NOMO-1 treated with DMSO at 0.1 percent for 48 hours (cell line): ENCODE measurements at regions not wholly inside any gene's neighbourhood (a gene's known extent, or its start where the extent isn't known, plus 50 kb on each side); places are given as distances from the start of the nearest gene placed in this dataset.
"Not testable (repeated sequence)": the region's sequence is repeated elsewhere in the genome, so short reads cannot be mapped to it uniquely, and the experiment has no call there.

Source experiments
- DNase-seq: peaks from one replicate; lab custom pipeline; 2025; ENCODE audit not compliant: unreplicated experiment; lab: John Stamatoyannopoulos, UW

DNA sequence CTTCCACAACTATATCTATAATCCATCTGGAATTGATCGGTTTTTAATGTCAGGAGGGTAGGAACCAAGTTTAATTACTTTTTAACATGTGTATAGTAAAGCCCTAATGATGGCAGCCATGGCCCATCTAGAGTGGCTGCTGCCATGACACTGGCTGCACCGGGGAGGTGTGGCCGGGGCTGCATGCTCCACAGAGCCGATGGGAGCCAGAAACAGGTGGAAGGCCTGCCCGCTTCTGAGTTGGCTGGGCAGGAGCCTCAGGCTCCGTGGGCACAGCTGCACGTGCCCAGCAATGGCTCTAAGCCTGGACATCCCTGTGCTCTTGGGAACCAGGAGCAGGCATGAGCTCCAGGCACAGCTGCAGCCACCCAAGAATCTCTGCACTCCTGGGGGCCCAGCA is 73.0 kb downstream of the GBP6 start:
- no peak for DNase-seq

DNA sequence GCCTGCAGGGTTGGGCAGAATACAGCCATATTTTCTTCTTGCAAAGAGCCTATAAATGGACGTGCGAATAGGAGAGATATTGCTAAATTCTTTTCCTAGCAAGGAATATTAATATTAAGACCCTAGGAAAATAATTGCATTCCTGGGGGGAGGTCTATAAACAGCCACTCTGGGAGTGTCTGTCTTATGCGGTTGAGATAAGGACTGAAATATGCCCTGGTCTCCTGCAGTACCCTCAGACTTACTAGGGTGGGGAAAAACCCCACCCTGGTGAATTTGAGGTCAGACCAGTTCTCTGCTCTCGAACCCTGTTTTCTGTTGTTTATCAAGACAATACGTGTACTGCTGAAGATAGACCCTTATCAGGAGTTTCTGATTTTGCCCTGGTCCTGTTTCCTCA is 74.4 kb downstream of the GBP6 start:
- DNase-seq: not testable (repeated sequence)

DNA sequence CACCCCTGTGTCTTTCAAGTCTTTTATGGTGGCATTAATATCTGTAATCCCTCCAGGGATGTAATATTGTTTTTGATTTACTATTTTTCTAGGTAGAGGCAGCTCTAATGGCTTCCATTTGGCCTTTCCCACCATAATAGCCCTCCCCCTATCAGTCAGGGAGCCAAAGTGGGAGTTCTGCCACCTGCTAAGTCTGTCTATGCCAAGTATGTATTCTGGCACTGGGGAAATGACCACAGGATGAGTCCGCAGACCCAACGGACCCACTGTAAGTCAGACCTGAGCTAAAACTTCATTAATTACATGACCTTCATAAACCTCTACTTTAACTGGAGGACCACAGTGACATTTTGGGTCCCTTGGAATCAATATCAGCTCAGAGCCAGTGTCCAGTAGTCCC is 77.1 kb downstream of the GBP6 start:
- DNase-seq: no peak

DNA sequence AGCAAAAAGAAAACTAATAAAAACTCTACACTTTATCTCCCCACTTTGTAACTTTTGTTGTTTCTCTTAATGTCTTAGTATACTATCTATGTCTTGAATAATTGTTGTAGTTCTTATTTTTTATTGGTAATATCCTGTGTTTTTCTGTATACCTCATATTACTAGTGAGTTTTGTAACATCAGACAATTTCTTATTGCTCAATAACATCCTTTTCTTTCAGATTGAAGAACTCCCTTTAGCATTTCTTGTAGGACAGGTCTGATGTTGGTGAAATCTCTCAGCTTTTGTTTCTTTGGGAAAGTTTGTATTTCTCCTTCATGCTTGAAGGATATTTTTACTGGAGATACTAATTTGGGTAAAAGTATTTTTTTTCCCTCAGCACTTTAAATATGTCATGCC is 79.8 kb upstream of the LRRC8B start:
- DNase-seq: peak; percentile 33

DNA sequence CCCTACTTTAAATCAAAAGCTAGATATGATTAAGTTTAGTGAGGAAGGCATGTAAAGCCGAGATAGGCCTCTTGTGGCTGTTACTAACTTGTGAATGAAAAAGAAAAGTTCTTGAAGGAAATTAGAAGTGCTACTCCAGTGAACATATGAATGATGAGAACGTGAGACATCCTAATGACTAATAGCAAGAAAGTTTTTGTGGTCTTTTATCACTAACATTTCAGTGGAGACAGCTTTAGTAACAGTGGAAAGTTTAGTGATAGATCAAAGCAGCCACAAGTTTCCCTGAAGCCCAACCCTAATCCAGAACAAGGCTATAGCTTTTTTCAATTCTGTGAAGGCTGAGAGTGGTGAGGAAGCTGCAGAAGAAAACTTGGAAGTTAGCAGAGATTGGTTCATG is 73.6 kb upstream of the LRRC8B start:
- no peak for DNase-seq

DNA sequence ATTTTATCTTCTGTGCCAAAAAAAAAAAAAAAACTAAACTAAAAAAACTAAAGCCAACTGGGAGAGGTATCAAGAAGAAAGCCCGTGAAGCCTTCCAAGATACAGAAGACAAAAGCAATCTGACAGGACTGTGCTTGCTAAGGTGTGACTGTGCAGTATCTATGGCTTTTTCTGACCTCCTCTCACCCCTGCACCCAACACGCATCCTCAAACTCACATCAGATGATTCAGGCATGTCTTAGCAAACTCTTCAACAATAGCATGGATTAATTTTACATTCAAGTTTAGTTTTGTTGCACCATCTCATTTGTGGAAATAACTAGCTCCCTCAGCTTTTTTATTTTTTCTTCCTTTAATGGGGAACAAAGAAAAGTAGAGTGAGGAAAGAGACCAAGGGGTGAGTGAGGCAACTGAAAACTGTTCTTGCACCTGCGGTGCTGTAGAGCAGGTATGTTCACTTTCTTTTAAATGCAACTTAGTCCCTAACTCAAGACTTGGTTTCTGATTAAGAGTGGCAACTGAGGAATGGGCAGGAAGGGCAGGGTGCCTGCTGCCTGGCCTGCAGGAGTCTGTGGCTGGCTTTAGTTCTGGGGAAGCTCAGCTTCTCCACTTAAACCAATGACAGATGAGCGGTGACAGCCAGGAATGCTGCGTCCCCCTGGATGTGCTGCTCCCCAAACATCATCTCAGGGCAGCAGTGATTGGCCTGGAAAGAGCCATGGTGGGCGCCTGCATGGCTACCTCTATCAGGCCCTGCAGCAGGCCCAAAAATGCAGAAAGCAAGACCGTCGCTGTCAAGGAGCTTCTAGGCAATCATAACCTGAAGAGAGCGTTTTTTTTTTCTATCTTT is 71.3 kb upstream of the LRRC8B start:
- DNase-seq: no peak

DNA sequence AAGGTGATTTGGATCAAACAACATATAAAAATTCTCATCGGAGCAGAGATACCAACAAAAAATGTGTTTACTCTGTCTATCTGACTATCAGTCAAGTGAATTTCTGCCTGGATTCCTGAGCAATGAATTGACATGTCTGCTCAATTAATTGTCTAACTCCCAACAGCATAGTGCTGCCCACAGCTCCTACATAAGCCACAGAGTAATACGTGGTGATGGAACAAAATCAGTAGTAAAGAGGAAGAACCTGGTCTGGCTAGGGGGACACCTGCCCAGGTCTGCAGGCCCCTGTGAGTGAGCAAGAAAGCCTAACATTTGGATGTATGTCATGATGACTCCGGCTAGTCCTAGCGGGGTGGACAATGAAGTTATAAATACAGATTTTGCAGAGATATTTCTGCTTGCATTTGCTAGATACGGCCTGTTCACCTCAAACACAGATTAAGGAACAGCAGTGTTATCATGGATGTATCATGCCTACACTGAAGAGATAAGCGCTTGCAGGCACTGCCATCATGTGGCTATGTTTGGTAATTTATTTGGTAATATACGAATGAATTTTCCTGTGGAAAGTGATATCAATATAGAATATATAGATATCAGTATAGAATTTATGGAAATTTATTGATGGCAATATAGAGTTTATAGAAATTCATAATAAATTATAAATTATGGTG is 69.6 kb upstream of the LRRC8B start:
- DNase-seq: peak; percentile 69

DNA sequence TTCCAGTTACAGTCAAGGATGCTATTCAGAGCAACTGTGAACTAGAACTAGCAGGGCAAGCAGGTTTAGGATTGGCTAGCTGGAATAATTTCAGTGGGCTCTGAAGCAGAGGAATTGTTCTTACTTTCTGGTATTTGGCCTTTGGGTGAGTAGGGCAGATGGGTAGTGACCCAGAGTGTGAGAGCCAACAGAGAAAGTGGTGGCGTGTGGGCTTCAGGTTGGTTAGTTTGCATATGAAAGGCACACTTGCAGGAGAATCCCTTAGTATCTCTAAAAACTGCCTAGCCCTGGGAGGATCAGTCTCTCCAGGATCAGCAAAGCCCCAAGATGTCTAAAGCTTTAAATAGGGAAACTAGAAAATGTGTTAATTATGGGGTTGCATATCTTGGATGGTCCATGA is 67.6 kb upstream of the LRRC8B start:
- no peak for DNase-seq

DNA sequence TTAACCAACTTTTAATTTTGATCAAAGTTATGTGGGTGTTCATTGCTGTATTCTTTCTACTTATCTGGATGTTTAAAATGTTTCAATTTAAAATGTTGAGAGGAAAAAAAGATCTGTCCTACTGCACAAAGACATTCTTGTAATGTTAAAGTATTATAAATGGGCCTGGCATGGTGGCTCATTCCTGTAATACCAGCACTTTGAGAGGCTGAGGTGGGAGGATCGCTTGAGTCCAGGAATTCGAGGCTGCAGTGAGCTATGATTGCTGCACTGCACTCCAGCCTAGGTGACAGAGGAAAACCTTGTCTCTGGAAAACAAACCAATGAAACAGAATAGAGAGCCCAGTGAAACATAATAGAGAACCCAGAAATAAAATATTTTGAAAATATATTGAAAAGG is 65.5 kb upstream of the LRRC8B start:
- DNase-seq: no peak

DNA sequence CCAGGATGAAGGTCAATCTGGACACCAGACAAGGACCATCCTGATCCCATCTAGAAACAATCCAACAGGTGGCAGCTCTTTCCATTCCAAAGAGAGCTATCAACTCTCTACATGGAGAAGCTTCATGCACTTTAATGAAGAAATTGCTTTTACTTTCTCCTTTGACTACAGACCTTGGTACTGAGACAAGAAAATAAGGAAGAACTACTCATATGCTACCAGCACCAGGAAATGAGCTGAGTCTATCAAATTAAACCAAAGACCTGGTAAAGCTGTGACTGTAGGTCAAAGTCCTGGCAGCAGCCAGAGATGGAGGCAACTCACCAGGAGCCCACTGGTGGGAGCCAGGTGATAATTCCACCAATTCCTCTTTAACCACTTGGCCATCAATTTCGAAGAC is 64.3 kb upstream of the LRRC8B start:
- peak; percentile 49 for DNase-seq

DNA sequence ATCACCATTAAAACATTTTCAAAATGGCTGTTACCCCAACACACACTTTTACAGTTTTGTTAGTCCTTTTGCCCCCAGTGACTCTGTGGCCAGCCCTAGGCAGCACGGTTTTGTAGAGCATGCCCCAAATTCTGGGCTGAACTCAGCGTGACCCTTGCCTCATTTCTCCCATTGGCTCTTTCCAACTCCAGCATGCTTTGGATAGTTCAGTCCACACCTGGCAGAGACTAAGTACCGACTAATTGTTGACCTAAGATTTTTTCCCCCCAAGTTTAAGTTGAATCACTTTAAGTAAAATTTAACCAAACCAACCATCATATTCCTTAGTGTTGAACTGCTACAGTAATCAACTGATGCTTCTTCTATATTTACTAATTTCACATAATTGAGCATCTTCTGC is 62.4 kb upstream of the LRRC8B start:
- no peak for DNase-seq

DNA sequence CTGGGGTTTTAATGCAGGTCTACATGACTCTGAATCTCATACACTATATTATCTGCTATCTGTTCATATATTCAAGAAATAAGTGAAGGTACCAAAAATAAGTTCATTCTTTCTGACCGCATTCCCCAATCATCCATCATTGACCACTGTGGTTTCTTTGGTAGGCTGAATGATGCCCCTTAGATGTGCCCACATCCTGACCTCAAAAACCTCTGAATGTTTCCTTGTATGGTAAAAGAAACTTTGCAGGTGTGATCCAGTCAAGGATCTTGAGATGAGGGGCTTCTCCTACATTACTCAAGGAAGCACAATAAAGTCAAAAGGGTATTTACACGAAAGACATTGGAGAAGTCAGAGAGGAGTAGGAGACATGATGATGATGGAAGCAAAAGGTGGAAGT is 60.6 kb upstream of the LRRC8B start:
- DNase-seq: no peak

DNA sequence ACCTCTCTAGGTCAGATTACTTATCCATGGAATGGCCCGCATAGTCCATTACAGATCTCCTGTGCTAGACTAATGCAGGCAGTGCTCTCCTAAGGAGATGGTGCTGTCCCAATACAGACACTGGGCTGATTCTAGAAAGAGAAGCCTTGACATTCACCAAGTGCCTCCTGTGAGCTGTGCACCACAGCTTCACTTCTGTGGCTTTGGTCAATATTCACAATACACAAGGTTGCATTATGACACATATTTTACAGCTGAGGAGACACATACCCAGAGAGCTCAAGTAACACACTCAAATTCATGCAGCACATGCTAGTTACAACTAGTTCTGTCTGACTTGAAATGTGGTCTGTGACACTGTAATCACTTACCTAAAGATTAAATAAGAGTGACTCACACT is 59.4 kb upstream of the LRRC8B start:
- DNase-seq: peak; percentile 30

DNA sequence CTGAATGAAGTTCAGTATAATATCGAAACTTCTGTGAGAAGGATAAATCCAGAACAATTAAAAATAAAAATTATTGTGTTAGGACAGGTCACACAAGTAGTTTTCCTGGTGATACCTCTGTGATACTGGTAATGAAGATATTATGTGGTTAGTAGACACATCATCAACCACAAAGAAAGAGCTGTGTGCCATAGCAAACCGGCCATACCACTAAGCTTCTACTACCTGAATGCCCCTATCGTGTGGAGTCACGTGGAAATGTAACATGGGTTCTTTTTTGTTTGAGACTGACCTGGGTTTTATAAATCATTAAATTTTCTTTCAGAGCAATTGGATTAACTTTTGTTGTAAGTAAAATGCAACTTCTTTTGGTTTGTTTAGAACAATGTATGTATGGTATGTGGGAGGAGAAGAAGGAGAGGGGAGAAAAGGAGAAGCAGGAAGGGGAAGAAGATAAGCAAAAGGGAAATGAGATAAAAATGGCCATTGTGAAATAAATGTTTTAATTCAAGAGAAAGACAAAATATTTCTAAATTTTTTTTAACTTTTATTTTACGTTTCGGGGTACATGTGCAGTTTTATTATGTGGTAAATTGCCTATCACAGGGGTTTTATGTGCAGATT is 58.2 kb upstream of the LRRC8B start:
- peak; percentile 84 for DNase-seq

DNA sequence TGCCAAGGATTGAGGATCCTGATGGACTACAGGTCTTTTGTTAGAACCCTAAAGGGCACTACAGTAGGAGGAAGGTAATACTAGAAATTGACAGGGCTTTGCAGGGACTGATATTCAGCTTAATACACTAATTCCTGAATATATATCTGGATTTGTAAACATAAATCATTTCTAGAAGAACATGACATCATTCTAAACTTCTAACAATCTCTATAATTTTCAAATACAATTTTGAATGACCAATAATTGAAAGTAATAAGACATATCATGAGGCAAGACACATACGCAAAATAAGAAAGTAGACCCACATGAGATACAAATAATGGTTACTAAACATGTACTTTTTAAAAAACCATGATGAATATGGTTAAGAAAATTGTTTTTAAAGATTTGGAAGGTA is 52.4 kb upstream of the LRRC8B start:
- no peak for DNase-seq

DNA sequence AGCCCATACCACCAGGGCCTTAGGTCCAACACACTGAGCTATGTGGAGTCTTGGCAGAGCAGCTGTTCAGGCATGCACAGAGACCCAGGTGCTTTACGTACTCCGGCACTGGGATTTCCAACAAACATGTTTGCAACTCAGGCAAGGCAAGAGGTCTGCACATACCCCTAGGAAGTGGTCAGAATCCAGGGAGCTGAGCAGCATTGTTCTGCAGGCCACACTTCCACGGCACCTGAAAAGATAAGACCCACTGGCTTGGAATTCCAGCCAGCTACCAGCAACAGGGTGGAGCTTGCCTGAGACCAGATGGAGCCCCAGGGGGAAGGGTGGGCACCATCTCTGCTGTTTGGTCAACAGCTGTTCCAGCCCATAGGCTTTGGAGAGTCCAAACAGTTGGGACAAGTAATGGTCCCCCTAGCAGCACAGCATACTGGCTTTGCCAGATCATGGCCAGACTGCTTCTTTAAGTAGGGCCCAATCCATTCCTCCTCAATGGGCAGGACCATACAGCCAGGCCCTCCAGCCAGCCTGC is 51.7 kb upstream of the LRRC8B start:
- no peak for DNase-seq
